ENCODE measurements at regions not wholly inside any gene's neighbourhood (a gene's known extent, or its start where the extent isn't known, plus 50 kb on each side); places are given as distances from the start of the nearest gene placed in this dataset.

DNA sequence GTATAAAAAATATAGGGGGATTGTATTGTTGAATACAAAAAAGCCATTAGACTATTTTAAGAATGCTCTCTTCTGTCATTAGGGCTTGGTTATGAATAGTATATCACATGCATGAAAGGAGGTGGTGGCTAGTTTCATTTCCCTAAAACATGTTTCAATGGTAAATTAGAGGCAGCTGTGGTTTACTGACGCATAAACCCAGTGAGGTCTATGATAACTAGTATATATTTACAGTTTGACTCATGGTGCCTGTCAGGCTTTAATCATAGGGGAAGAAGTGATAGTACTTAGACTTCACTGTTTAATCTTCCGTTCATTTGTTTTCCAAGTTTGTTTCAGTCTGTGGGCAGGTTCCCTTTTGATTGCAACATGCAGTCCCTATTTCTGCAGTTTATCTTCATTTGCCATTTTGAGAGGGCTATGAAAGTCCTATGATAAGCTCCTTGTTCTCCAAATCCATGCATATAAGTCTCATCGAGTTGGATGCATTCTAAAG lies 55.1 kb upstream of the MAP4K3 start (continued):
- TF ChIP-seq RBM22 (optimal IDR thresholded peaks at IDR 0.05; ENCODE audit: low read length) (no peak), TBX2 (CRISPR knock-in tag; IDR thresholded peaks at IDR 0.05; ENCODE audit: borderline replicate concordance) (peak; percentile 67; the same call in 1 of the 2 replicates), ZNF180 (CRISPR knock-in tag; IDR thresholded peaks at IDR 0.05; ENCODE audit: borderline replicate concordance, low read depth) (no peak), ZNF333 (CRISPR knock-in tag; IDR thresholded peaks at IDR 0.05; ENCODE audit: borderline replicate concordance) (no peak), MIER3 (CRISPR knock-in tag; IDR thresholded peaks at IDR 0.05; ENCODE audit: borderline replicate concordance) (no peak), ZNF10 (CRISPR knock-in tag; IDR thresholded peaks at IDR 0.05; ENCODE audit: borderline replicate concordance, low read depth) (no peak), ONECUT2 (CRISPR knock-in tag; IDR thresholded peaks at IDR 0.05) (no peak), NCOA5 (CRISPR knock-in tag; IDR thresholded peaks at IDR 0.05) (no peak), POLR2G (IDR thresholded peaks at IDR 0.05; ENCODE audit: low read depth, low read length) (no peak), ZNF878 (CRISPR knock-in tag; IDR thresholded peaks at IDR 0.05) (no peak; the same call in 1 of the 2 replicates), ZNF136 (CRISPR knock-in tag; IDR thresholded peaks at IDR 0.05; ENCODE audit: low read depth) (no peak), SMAD3 (CRISPR knock-in tag; IDR thresholded peaks at IDR 0.05) (0 out of 2 replicates have a peak, but pooled peaks have one; percentile 49), TAF1 (CRISPR knock-in tag; IDR thresholded peaks at IDR 0.05) (no peak), MAFG (CRISPR knock-in tag; IDR thresholded peaks at IDR 0.05) (no peak), ADNP (CRISPR knock-in tag; IDR thresholded peaks at IDR 0.05) (no peak)
- TF ChIP-seq, protein P1, sequence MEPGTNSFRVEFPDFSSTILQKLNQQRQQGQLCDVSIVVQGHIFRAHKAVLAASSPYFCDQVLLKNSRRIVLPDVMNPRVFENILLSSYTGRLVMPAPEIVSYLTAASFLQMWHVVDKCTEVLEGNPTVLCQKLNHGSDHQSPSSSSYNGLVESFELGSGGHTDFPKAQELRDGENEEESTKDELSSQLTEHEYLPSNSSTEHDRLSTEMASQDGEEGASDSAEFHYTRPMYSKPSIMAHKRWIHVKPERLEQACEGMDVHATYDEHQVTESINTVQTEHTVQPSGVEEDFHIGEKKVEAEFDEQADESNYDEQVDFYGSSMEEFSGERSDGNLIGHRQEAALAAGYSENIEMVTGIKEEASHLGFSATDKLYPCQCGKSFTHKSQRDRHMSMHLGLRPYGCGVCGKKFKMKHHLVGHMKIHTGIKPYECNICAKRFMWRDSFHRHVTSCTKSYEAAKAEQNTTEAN (CRISPR knock-in tag; conservative IDR thresholded peaks at IDR 0.05): no peak
- TF ChIP-seq, protein P2, sequence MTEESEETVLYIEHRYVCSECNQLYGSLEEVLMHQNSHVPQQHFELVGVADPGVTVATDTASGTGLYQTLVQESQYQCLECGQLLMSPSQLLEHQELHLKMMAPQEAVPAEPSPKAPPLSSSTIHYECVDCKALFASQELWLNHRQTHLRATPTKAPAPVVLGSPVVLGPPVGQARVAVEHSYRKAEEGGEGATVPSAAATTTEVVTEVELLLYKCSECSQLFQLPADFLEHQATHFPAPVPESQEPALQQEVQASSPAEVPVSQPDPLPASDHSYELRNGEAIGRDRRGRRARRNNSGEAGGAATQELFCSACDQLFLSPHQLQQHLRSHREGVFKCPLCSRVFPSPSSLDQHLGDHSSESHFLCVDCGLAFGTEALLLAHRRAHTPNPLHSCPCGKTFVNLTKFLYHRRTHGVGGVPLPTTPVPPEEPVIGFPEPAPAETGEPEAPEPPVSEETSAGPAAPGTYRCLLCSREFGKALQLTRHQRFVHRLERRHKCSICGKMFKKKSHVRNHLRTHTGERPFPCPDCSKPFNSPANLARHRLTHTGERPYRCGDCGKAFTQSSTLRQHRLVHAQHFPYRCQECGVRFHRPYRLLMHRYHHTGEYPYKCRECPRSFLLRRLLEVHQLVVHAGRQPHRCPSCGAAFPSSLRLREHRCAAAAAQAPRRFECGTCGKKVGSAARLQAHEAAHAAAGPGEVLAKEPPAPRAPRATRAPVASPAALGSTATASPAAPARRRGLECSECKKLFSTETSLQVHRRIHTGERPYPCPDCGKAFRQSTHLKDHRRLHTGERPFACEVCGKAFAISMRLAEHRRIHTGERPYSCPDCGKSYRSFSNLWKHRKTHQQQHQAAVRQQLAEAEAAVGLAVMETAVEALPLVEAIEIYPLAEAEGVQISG (CRISPR knock-in tag; IDR thresholded peaks at IDR 0.05): no peak
- TF ChIP-seq, protein P3, sequence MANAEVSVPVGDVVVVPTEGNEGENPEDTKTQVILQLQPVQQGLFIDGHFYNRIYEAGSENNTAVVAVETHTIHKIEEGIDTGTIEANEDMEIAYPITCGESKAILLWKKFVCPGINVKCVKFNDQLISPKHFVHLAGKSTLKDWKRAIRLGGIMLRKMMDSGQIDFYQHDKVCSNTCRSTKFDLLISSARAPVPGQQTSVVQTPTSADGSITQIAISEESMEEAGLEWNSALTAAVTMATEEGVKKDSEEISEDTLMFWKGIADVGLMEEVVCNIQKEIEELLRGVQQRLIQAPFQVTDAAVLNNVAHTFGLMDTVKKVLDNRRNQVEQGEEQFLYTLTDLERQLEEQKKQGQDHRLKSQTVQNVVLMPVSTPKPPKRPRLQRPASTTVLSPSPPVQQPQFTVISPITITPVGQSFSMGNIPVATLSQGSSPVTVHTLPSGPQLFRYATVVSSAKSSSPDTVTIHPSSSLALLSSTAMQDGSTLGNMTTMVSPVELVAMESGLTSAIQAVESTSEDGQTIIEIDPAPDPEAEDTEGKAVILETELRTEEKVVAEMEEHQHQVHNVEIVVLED (CRISPR knock-in tag; IDR thresholded peaks at IDR 0.05; ENCODE audit: borderline replicate concordance): no peak; the same call in 1 of the 2 replicates
- TF ChIP-seq, protein P4, sequence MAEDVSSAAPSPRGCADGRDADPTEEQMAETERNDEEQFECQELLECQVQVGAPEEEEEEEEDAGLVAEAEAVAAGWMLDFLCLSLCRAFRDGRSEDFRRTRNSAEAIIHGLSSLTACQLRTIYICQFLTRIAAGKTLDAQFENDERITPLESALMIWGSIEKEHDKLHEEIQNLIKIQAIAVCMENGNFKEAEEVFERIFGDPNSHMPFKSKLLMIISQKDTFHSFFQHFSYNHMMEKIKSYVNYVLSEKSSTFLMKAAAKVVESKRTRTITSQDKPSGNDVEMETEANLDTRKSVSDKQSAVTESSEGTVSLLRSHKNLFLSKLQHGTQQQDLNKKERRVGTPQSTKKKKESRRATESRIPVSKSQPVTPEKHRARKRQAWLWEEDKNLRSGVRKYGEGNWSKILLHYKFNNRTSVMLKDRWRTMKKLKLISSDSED (CRISPR knock-in tag; IDR thresholded peaks at IDR 0.05): no peak
- TF ChIP-seq, protein P5, sequence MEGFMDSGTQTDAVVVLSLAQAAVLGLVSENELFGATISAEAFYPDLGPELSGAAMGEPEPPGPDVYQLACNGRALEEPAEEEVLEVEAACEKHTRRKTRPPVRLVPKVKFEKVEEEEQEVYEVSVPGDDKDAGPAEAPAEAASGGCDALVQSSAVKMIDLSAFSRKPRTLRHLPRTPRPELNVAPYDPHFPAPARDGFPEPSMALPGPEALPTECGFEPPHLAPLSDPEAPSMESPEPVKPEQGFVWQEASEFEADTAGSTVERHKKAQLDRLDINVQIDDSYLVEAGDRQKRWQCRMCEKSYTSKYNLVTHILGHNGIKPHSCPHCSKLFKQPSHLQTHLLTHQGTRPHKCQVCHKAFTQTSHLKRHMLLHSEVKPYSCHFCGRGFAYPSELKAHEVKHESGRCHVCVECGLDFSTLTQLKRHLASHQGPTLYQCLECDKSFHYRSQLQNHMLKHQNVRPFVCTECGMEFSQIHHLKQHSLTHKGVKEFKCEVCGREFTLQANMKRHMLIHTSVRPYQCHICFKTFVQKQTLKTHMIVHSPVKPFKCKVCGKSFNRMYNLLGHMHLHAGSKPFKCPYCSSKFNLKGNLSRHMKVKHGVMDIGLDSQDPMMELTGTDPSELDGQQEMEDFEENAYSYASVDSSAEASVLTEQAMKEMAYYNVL (CRISPR knock-in tag; IDR thresholded peaks at IDR 0.05; ENCODE audit: borderline replicate concordance): peak; percentile 67
- TF ChIP-seq, protein P6, sequence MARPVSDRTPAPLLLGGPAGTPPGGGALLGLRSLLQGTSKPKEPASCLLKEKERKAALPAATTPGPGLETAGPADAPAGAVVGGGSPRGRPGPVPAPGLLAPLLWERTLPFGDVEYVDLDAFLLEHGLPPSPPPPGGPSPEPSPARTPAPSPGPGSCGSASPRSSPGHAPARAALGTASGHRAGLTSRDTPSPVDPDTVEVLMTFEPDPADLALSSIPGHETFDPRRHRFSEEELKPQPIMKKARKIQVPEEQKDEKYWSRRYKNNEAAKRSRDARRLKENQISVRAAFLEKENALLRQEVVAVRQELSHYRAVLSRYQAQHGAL (CRISPR knock-in tag; IDR thresholded peaks at IDR 0.05; ENCODE audit: not compliant biosample characterization): no peak
